H54 (cell line): ENCODE measurements at regions not wholly inside any gene's neighbourhood (a gene's known extent, or its start where the extent isn't known, plus 50 kb on each side); places are given as distances from the start of the nearest gene placed in this dataset.
A peak's percentile ranks its signal among the peaks of the same experiment; 100 is the strongest.

Experiments
- DNase-seq: peaks from one replicate; pipeline ENCODE4 v3.0.0; 2011; ENCODE audit warnings: low spot score, mixed read lengths; ENCODE audit not compliant: insufficient read length
- FAIRE-seq: peaks from 3 replicates; lab custom pipeline; 2011; peaks lifted over from hg19 to GRCh38; lab: Jason Lieb, UNC
- POLR2A ChIP-seq: IDR thresholded peaks from 2 replicates; pipeline ENCODE4 v1.6.1; 2011; ENCODE audit warnings: low read depth, mild to moderate bottlenecking, low read length

- DNase-seq, result no peak
- no peak for TF ChIP-seq POLR2A
- no peak for FAIRE-seq
Measured at GRCh38 chr1:57833296-57833695, 409.4 kb upstream of the DAB1 start.

GRCh38 chr1:57832612-57833011 is 408.8 kb upstream of the DAB1 start:
- TF ChIP-seq POLR2A, result no peak
- DNase-seq (no peak), FAIRE-seq (no peak)

- peak; percentile 50 for FAIRE-seq
- DNase-seq, result peak; percentile 5
- no peak for TF ChIP-seq POLR2A
Measured at GRCh38 chr1:57831624-57832023, 407.8 kb upstream of the DAB1 start.

GRCh38 chr1:57826535-57826934 is 402.7 kb upstream of the DAB1 start:
- no peak for DNase-seq
- TF ChIP-seq POLR2A, result no peak
- FAIRE-seq, result no peak

- DNase-seq (no peak), FAIRE-seq (no peak)
- no peak for TF ChIP-seq POLR2A
Measured at GRCh38 chr1:57824535-57824934, 400.7 kb upstream of the DAB1 start.

- no peak for DNase-seq
- no peak for FAIRE-seq
- no peak for TF ChIP-seq POLR2A
Measured at GRCh38 chr1:57820356-57821095, 396.7 kb upstream of the DAB1 start.

GRCh38 chr1:57819893-57820292 is 396.0 kb upstream of the DAB1 start:
- no peak for TF ChIP-seq POLR2A
- DNase-seq (no peak), FAIRE-seq (no peak)

- DNase-seq, result no peak
- no peak for FAIRE-seq
- no peak for TF ChIP-seq POLR2A
Measured at GRCh38 chr1:57803586-57803985, 379.7 kb upstream of the DAB1 start.

GRCh38 chr1:57800376-57800775 is 376.5 kb upstream of the DAB1 start:
- no peak for DNase-seq
- no peak for FAIRE-seq
- TF ChIP-seq POLR2A, result no peak

GRCh38 chr1:57799490-57800115 is 375.7 kb upstream of the DAB1 start:
- DNase-seq (no peak), FAIRE-seq (no peak)
- TF ChIP-seq POLR2A, result no peak

- FAIRE-seq (no peak), DNase-seq (no peak)
- TF ChIP-seq POLR2A, result no peak
Measured at GRCh38 chr1:57798543-57798942, 374.7 kb upstream of the DAB1 start.

- TF ChIP-seq POLR2A, result no peak
Measured at GRCh38 chr1:57797084-57797483, 373.2 kb upstream of the DAB1 start.

GRCh38 chr1:57796616-57797015 is 372.8 kb upstream of the DAB1 start:
- FAIRE-seq (no peak), DNase-seq (peak; percentile 8)
- no peak for TF ChIP-seq POLR2A

More at GRCh38 chr1:57797084-57797483, 373.2 kb upstream of the DAB1 start:
- DNase-seq (no peak), FAIRE-seq (no peak)

- DNase-seq (no peak), FAIRE-seq (no peak)
- TF ChIP-seq POLR2A, result no peak
Measured at GRCh38 chr1:57795886-57796285, 372.0 kb upstream of the DAB1 start.

GRCh38 chr1:57794078-57794477 is 370.2 kb upstream of the DAB1 start:
- no peak for DNase-seq
- TF ChIP-seq POLR2A, result no peak
- FAIRE-seq, result no peak
